SK-N-MC (cell line): ENCODE measurements at regions not wholly inside any gene's neighbourhood (a gene's known extent, or its start where the extent isn't known, plus 50 kb on each side); places are given as distances from the start of the nearest gene placed in this dataset.

Experiments
- DNase-seq: peaks from one replicate; pipeline ENCODE4 v3.0.0-alpha.2; 2011; ENCODE audit warnings: low read depth, low spot score
- H3K27ac ChIP-seq: fragments of 200-600 bp; sonication (generic); 2 replicates; pipeline ENCODE4 v1.5.1; 2016; ENCODE audit warnings: mixed run types
- H3K36me3 ChIP-seq: fragments of 200-600 bp; sonication (generic); 2 replicates; pipeline ENCODE4 v1.6.1; 2017; ENCODE audit warnings: antibody characterized with exemption, low read length, mixed read lengths; ENCODE audit not compliant: insufficient read depth
- H3K4me3 ChIP-seq: fragments of 200-600 bp; sonication (generic); 2 replicates; pipeline ENCODE4 v1.5.1; 2016
- H3K9ac ChIP-seq: fragments of 200-600 bp; sonication (generic); 2 replicates; pipeline ENCODE4 v1.8.0; 2017; ENCODE audit warnings: mixed run types, mixed read lengths; ENCODE audit not compliant: insufficient read length
- H3K9me3 ChIP-seq: fragments of 200-600 bp; sonication (generic); 2 replicates; pipeline ENCODE4 v1.6.1; 2017; ENCODE audit warnings: low read depth, mild to moderate bottlenecking, antibody characterized with exemption, low read length, moderate library complexity, mixed read lengths
- EZH2 ChIP-seq: fragments of 200-600 bp; sonication (generic); IDR thresholded peaks from one replicate; pipeline ENCODE4 v1.6.1; 2017; ENCODE audit warnings: antibody characterized with exemption
- FOXP2 ChIP-seq: optimal IDR thresholded peaks from 2 replicates; pipeline ENCODE3; 2011; ENCODE audit warnings: mild to moderate bottlenecking, moderate library complexity; ENCODE audit not compliant: insufficient read depth; ENCODE audit errors: extremely low read length, control extremely low read depth
- POLR2AphosphoS5 ChIP-seq: IDR thresholded peaks from 2 replicates; pipeline ENCODE4 v1.6.1; 2012; ENCODE audit warnings: mild to moderate bottlenecking, low read depth, low read length, borderline replicate concordance

GRCh38 chr4:126124818-126125217, 810.1 kb downstream of the FAT4 start:
- H3K9ac ChIP-seq = no peak overlapping the region
- peaks cover 6% of the 10 kb centered on the region; the same call in 1 of the 2 replicates for H3K9me3 ChIP-seq
- peak overlapping the region; percentile 26; the same call in 1 of the 2 replicates for H3K27ac ChIP-seq
- H3K36me3 ChIP-seq = no peaks in the 10 kb centered on the region
- no peak overlapping the region for H3K4me3 ChIP-seq
- no peak for DNase-seq
- TF ChIP-seq EZH2 = no peak
- no peak for TF ChIP-seq POLR2AphosphoS5
- no peak for TF ChIP-seq FOXP2

- no peak overlapping the region for H3K4me3 ChIP-seq
- no peaks in the 10 kb centered on the region for H3K36me3 ChIP-seq
- no peak for DNase-seq
- no peak overlapping the region for H3K9ac ChIP-seq
- TF ChIP-seq FOXP2 (no peak), EZH2 (no peak), POLR2AphosphoS5 (no peak)
- 0 out of 2 replicates have a peak, but pooled peaks cover 10% of the 10 kb centered on the region for H3K9me3 ChIP-seq
- no peak overlapping the region for H3K27ac ChIP-seq
Measured at GRCh38 chr4:126130215-126130614, 815.5 kb downstream of the FAT4 start.

GRCh38 chr4:126136922-126137781, 822.4 kb downstream of the FAT4 start:
- no peak overlapping the region for H3K4me3 ChIP-seq
- no peak overlapping the region for H3K9ac ChIP-seq
- TF ChIP-seq FOXP2 = no peak
- H3K27ac ChIP-seq = no peak overlapping the region; the same call in 1 of the 2 replicates
- no peaks in the 10 kb centered on the region for H3K9me3 ChIP-seq
- H3K36me3 ChIP-seq = no peaks in the 10 kb centered on the region
- DNase-seq = no peak

GRCh38 chr4:126137782-126138170, 823.0 kb downstream of the FAT4 start:
- TF ChIP-seq EZH2 = no peak
- TF ChIP-seq FOXP2 = no peak
- no peak for TF ChIP-seq POLR2AphosphoS5
- 0 out of 2 replicates have a peak overlapping the region, but pooled peaks have one; percentile 51 for H3K27ac ChIP-seq
- no peak overlapping the region for H3K4me3 ChIP-seq
- DNase-seq = no peak
- no peak overlapping the region for H3K9ac ChIP-seq
- H3K36me3 ChIP-seq = no peaks in the 10 kb centered on the region
- no peaks in the 10 kb centered on the region for H3K9me3 ChIP-seq

- no peak for TF ChIP-seq EZH2
- no peak for TF ChIP-seq FOXP2
- no peak for TF ChIP-seq POLR2AphosphoS5
- no peaks in the 10 kb centered on the region for H3K9me3 ChIP-seq
- DNase-seq = no peak
- no peaks in the 10 kb centered on the region for H3K36me3 ChIP-seq
- H3K4me3 ChIP-seq = no peak overlapping the region
- no peak overlapping the region for H3K27ac ChIP-seq
- no peak overlapping the region for H3K9ac ChIP-seq
Measured at GRCh38 chr4:126144543-126145237, 829.9 kb downstream of the FAT4 start.

GRCh38 chr4:126168484-126168883, 853.7 kb downstream of the FAT4 start:
- H3K27ac ChIP-seq = no peak overlapping the region
- H3K9me3 ChIP-seq = no peaks in the 10 kb centered on the region
- H3K9ac ChIP-seq = no peak overlapping the region
- H3K36me3 ChIP-seq = no peaks in the 10 kb centered on the region
- no peak overlapping the region for H3K4me3 ChIP-seq
- TF ChIP-seq EZH2 = no peak
- no peak for DNase-seq

GRCh38 chr4:126172126-126172525, 857.4 kb downstream of the FAT4 start:
- H3K9ac ChIP-seq = no peak overlapping the region
- H3K27ac ChIP-seq = no peak overlapping the region
- no peak for TF ChIP-seq FOXP2
- no peak for TF ChIP-seq EZH2
- no peak for TF ChIP-seq POLR2AphosphoS5
- no peak for DNase-seq
- H3K9me3 ChIP-seq = no peaks in the 10 kb centered on the region
- H3K36me3 ChIP-seq = no peaks in the 10 kb centered on the region
- no peak overlapping the region for H3K4me3 ChIP-seq

- no peak overlapping the region for H3K4me3 ChIP-seq
- DNase-seq = no peak
- H3K9me3 ChIP-seq = no peaks in the 10 kb centered on the region
- no peak overlapping the region for H3K9ac ChIP-seq
- H3K27ac ChIP-seq = no peak overlapping the region
- no peak for TF ChIP-seq EZH2
- H3K36me3 ChIP-seq = no peaks in the 10 kb centered on the region
Measured at GRCh38 chr4:126174627-126175026, 859.9 kb downstream of the FAT4 start.
